ENCODE measurements at regions not wholly inside any gene's neighbourhood (a gene's known extent, or its start where the extent isn't known, plus 50 kb on each side); places are given as distances from the start of the nearest gene placed in this dataset.

DNA sequence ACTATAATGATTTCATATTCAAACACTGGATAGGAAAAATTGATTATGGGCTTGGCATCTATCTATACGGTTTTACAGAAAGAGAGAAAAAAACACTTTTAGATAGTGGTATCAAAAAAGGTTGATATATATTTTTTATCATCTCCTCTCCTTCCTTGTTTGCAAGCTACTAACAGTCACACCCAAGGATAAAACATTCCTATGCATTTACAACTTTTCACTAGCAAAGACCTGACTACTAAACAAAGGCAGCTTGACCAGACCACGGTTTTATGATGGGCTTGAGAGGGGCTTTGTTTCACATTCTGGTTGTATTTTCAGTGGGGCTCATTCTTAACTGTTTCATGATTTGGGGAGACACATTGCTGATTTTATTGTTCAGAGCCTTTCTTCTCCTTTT, 477.6 kb upstream of the CITED2 start:
- peak overlapping the region; percentile 67 for H3K4me3 Mint-ChIP-seq
- peaks cover 9% of the 10 kb centered on the region; the same call in 1 of the 2 replicates for H3K9me3 Mint-ChIP-seq
- no peak for TF ChIP-seq CTCF (IDR thresholded peaks at IDR 0.05)
- peaks cover 14% of the 10 kb centered on the region for H3K36me3 Mint-ChIP-seq (ENCODE audit: low read depth)
- 0 out of 2 replicates have a peak, but pooled peaks cover 2% of the 10 kb centered on the region for H3K27me3 Mint-ChIP-seq (ENCODE audit: insufficient read depth)
- peak overlapping the region; percentile 89 for H3K27ac Mint-ChIP-seq
- no peak for DNase-seq
- peaks cover 61% of the 10 kb centered on the region for H3K4me1 Mint-ChIP-seq (ENCODE audit: low read depth)

GRCh38 chr6:139851206-139851605, 476.8 kb upstream of the CITED2 start:
- DNase-seq: no peak
- Mint-ChIP-seq H3K4me3 (no peak overlapping the region), H3K27ac (peak overlapping the region; percentile 21; the same call in 1 of the 2 replicates), H3K9me3 (peaks cover 9% of the 10 kb centered on the region; the same call in 1 of the 2 replicates), H3K36me3 (ENCODE audit: low read depth) (peaks cover 14% of the 10 kb centered on the region), H3K4me1 (ENCODE audit: low read depth) (peaks cover 58% of the 10 kb centered on the region), H3K27me3 (ENCODE audit: insufficient read depth) (0 out of 2 replicates have a peak, but pooled peaks cover 2% of the 10 kb centered on the region)
- no peak for TF ChIP-seq CTCF (IDR thresholded peaks at IDR 0.05)

- no peak overlapping the region for H3K4me3 Mint-ChIP-seq
- TF ChIP-seq CTCF (IDR thresholded peaks at IDR 0.05): no peak
- H3K36me3 Mint-ChIP-seq (ENCODE audit: low read depth): peaks cover 14% of the 10 kb centered on the region
- H3K9me3 Mint-ChIP-seq: peaks cover 9% of the 10 kb centered on the region; the same call in 1 of the 2 replicates
- H3K4me1 Mint-ChIP-seq (ENCODE audit: low read depth): peaks cover 52% of the 10 kb centered on the region
- no peak for DNase-seq
- no peak overlapping the region for H3K27ac Mint-ChIP-seq
- H3K27me3 Mint-ChIP-seq (ENCODE audit: insufficient read depth): 0 out of 2 replicates have a peak, but pooled peaks cover 2% of the 10 kb centered on the region
Measured at GRCh38 chr6:139850512-139850911, 476.1 kb upstream of the CITED2 start.

- peaks cover 26% of the 10 kb centered on the region for H3K36me3 Mint-ChIP-seq (ENCODE audit: low read depth)
- 0 out of 2 replicates have a peak, but pooled peaks cover 2% of the 10 kb centered on the region for H3K27me3 Mint-ChIP-seq (ENCODE audit: insufficient read depth)
- H3K4me3 Mint-ChIP-seq: no peak overlapping the region
- peaks cover 21% of the 10 kb centered on the region for H3K4me1 Mint-ChIP-seq (ENCODE audit: low read depth)
- TF ChIP-seq CTCF (IDR thresholded peaks at IDR 0.05): no peak
- DNase-seq: no peak
- H3K9me3 Mint-ChIP-seq: peaks cover 9% of the 10 kb centered on the region; the same call in 1 of the 2 replicates
- H3K27ac Mint-ChIP-seq: no peak overlapping the region
Measured at GRCh38 chr6:139847457-139847813, 473.0 kb upstream of the CITED2 start.

GRCh38 chr6:139846538-139847456, 472.3 kb upstream of the CITED2 start:
- peaks cover 9% of the 10 kb centered on the region; the same call in 1 of the 2 replicates for H3K9me3 Mint-ChIP-seq
- no peak for DNase-seq
- no peak for TF ChIP-seq CTCF (IDR thresholded peaks at IDR 0.05)
- H3K4me1 Mint-ChIP-seq (ENCODE audit: low read depth): peaks cover 14% of the 10 kb centered on the region
- 0 out of 2 replicates have a peak, but pooled peaks cover 2% of the 10 kb centered on the region for H3K27me3 Mint-ChIP-seq (ENCODE audit: insufficient read depth)
- H3K27ac Mint-ChIP-seq: no peak overlapping the region
- no peak overlapping the region for H3K4me3 Mint-ChIP-seq
- peaks cover 26% of the 10 kb centered on the region for H3K36me3 Mint-ChIP-seq (ENCODE audit: low read depth)

Data from HFFc6 (cell line).